ENCODE measurements at regions not wholly inside any gene's neighbourhood (a gene's known extent, or its start where the extent isn't known, plus 50 kb on each side); places are given as distances from the start of the nearest gene placed in this dataset.

- Mint-ChIP-seq H3K9me3 (peaks cover 0 to 9% (median 5%) of the 10 kb centered on the region in 8 donors), H3K27ac (no peak overlapping the region), H3K4me3 (no peak overlapping the region), H3K36me3 (no peaks in the 10 kb centered on the region), H3K4me1 (no peaks in the 10 kb centered on the region), H3K27me3 (peaks cover 0 to 3% of the 10 kb centered on the region in 2 donors)
- POLR2A ChIA-PET (ENCODE audit: partially characterized antibody) = no interaction called here
- H3K27ac ChIP-seq (ENCODE audit: low read depth, low read length) = no peak overlapping the region
- no peak for DNase-seq
- CTCF ChIA-PET (ENCODE audit: partially characterized antibody) = no interaction called here
- intact Hi-C loops (cut with micrococcal nuclease) = no loop called here
- H3K36me3 ChIP-seq (ENCODE audit: insufficient read depth, low read length) = no peaks in the 10 kb centered on the region
- no peaks in the 10 kb centered on the region for H3K4me1 ChIP-seq (ENCODE audit: insufficient read depth, low read length)
- no peaks in the 10 kb centered on the region for H3K27me3 ChIP-seq (ENCODE audit: insufficient read depth, low read length)
- H3K4me3 ChIP-seq (ENCODE audit: low read length in 2 of 2) = no peak overlapping the region
- no peaks in the 10 kb centered on the region for H3K9me3 ChIP-seq (ENCODE audit: control insufficient read depth in 1 of 2, low read length in 2 of 2)
Observed at GRCh38 chr18:56353663-56354260, 284.6 kb downstream of the TXNL1 start.

- DNase-seq = no peak
- no peak overlapping the region for H3K27ac ChIP-seq (ENCODE audit: low read depth, low read length)
- H3K4me1 Mint-ChIP-seq = no peaks in the 10 kb centered on the region
- CTCF ChIA-PET (ENCODE audit: partially characterized antibody) = no interaction called here
- H3K4me1 ChIP-seq (ENCODE audit: insufficient read depth, low read length) = no peaks in the 10 kb centered on the region
- H3K27me3 Mint-ChIP-seq = peaks cover 0 to 3% of the 10 kb centered on the region in 2 donors
- intact Hi-C loops (cut with micrococcal nuclease) = no loop called here
- no peak overlapping the region for H3K27ac Mint-ChIP-seq
- H3K27me3 ChIP-seq (ENCODE audit: insufficient read depth, low read length) = no peaks in the 10 kb centered on the region
- H3K36me3 ChIP-seq (ENCODE audit: insufficient read depth, low read length) = no peaks in the 10 kb centered on the region
- POLR2A ChIA-PET (ENCODE audit: partially characterized antibody) = no interaction called here
- peaks cover 0 to 9% (median 5%) of the 10 kb centered on the region in 8 donors for H3K9me3 Mint-ChIP-seq
- H3K4me3 ChIP-seq (ENCODE audit: low read length in 2 of 2) = no peak overlapping the region
- H3K9me3 ChIP-seq (ENCODE audit: control insufficient read depth in 1 of 2, low read length in 2 of 2) = no peaks in the 10 kb centered on the region
- H3K4me3 Mint-ChIP-seq = no peak overlapping the region
- no peaks in the 10 kb centered on the region for H3K36me3 Mint-ChIP-seq
Observed at GRCh38 chr18:56351911-56352500, 286.4 kb downstream of the TXNL1 start.

GRCh38 chr18:56337507-56337906, 300.9 kb downstream of the TXNL1 start:
- no peak for DNase-seq
- H3K4me1 Mint-ChIP-seq = no peaks in the 10 kb centered on the region
- no peaks in the 10 kb centered on the region for H3K36me3 ChIP-seq (ENCODE audit: insufficient read depth, low read length)
- no peaks in the 10 kb centered on the region for H3K27me3 ChIP-seq (ENCODE audit: insufficient read depth, low read length)
- H3K4me3 ChIP-seq (ENCODE audit: low read length in 2 of 2) = no peak overlapping the region
- H3K4me3 Mint-ChIP-seq = no peak overlapping the region
- H3K27ac ChIP-seq (ENCODE audit: low read depth, low read length) = no peak overlapping the region
- peaks cover 0 to 8% (median 1%) of the 10 kb centered on the region in 8 donors for H3K9me3 Mint-ChIP-seq
- intact Hi-C loops (cut with micrococcal nuclease) = no loop called here
- H3K27ac Mint-ChIP-seq = no peak overlapping the region
- POLR2A ChIA-PET (ENCODE audit: partially characterized antibody) = no interaction called here
- no peaks in the 10 kb centered on the region for H3K4me1 ChIP-seq (ENCODE audit: insufficient read depth, low read length)
- no peaks in the 10 kb centered on the region for H3K9me3 ChIP-seq (ENCODE audit: control insufficient read depth in 1 of 2, low read length in 2 of 2)
- H3K27me3 Mint-ChIP-seq = peaks cover 0 to 1% of the 10 kb centered on the region in 2 donors
- CTCF ChIA-PET (ENCODE audit: partially characterized antibody) = no interaction called here
- no peaks in the 10 kb centered on the region for H3K36me3 Mint-ChIP-seq

GRCh38 chr18:56333839-56334238, 304.6 kb downstream of the TXNL1 start:
- H3K4me3 Mint-ChIP-seq = no peak overlapping the region
- ChIA-PET POLR2A (ENCODE audit: partially characterized antibody) (no interaction called here), CTCF (ENCODE audit: partially characterized antibody) (no interaction called here)
- H3K27me3 Mint-ChIP-seq = peaks cover 0 to 1% of the 10 kb centered on the region in 2 donors
- H3K27ac Mint-ChIP-seq = no peak overlapping the region
- no peak overlapping the region for H3K27ac ChIP-seq (ENCODE audit: low read depth, low read length)
- no peaks in the 10 kb centered on the region for H3K4me1 Mint-ChIP-seq
- no peak for DNase-seq
- no peaks in the 10 kb centered on the region for H3K36me3 ChIP-seq (ENCODE audit: insufficient read depth, low read length)
- no peaks in the 10 kb centered on the region for H3K27me3 ChIP-seq (ENCODE audit: insufficient read depth, low read length)
- no peaks in the 10 kb centered on the region for H3K9me3 ChIP-seq (ENCODE audit: control insufficient read depth in 1 of 2, low read length in 2 of 2)
- peaks cover 0 to 3% (median 0%) of the 10 kb centered on the region in 8 donors for H3K9me3 Mint-ChIP-seq
- no peak overlapping the region for H3K4me3 ChIP-seq (ENCODE audit: low read length in 2 of 2)
- H3K4me1 ChIP-seq (ENCODE audit: insufficient read depth, low read length) = no peaks in the 10 kb centered on the region
- intact Hi-C loops (cut with micrococcal nuclease) = no loop called here
- no peaks in the 10 kb centered on the region for H3K36me3 Mint-ChIP-seq

- CTCF ChIA-PET (ENCODE audit: partially characterized antibody) = no interaction called here
- peaks cover 0 to 6% (median 0%) of the 10 kb centered on the region in 8 donors for H3K9me3 Mint-ChIP-seq
- no peaks in the 10 kb centered on the region for H3K9me3 ChIP-seq (ENCODE audit: control insufficient read depth in 1 of 2, low read length in 2 of 2)
- POLR2A ChIA-PET (ENCODE audit: partially characterized antibody) = no interaction called here
- no peaks in the 10 kb centered on the region for H3K36me3 Mint-ChIP-seq
- H3K4me3 Mint-ChIP-seq = no peak overlapping the region
- H3K36me3 ChIP-seq (ENCODE audit: insufficient read depth, low read length) = no peaks in the 10 kb centered on the region
- DNase-seq = no peak
- peaks cover 0 to 1% of the 10 kb centered on the region in 2 donors for H3K27me3 Mint-ChIP-seq
- H3K27ac Mint-ChIP-seq = no peak overlapping the region
- intact Hi-C loops (cut with micrococcal nuclease) = no loop called here
- no peaks in the 10 kb centered on the region for H3K4me1 Mint-ChIP-seq
- no peaks in the 10 kb centered on the region for H3K4me1 ChIP-seq (ENCODE audit: insufficient read depth, low read length)
- no peak overlapping the region for H3K4me3 ChIP-seq (ENCODE audit: low read length in 2 of 2)
- H3K27me3 ChIP-seq (ENCODE audit: insufficient read depth, low read length) = no peaks in the 10 kb centered on the region
- H3K27ac ChIP-seq (ENCODE audit: low read depth, low read length) = no peak overlapping the region
Observed at GRCh38 chr18:56333146-56333545, 305.2 kb downstream of the TXNL1 start.

GRCh38 chr18:56332371-56332770, 306.0 kb downstream of the TXNL1 start:
- ChIA-PET CTCF (ENCODE audit: partially characterized antibody) (no interaction called here), POLR2A (ENCODE audit: partially characterized antibody) (no interaction called here)
- Mint-ChIP-seq H3K4me3 (no peak overlapping the region), H3K27ac (no peak overlapping the region), H3K4me1 (no peaks in the 10 kb centered on the region), H3K9me3 (peaks cover 0 to 7% (median 0%) of the 10 kb centered on the region in 8 donors), H3K36me3 (no peaks in the 10 kb centered on the region), H3K27me3 (peaks cover 0 to 1% of the 10 kb centered on the region in 2 donors)
- Histone ChIP-seq H3K36me3 (ENCODE audit: insufficient read depth, low read length) (no peaks in the 10 kb centered on the region), H3K9me3 (ENCODE audit: control insufficient read depth in 1 of 2, low read length in 2 of 2) (no peaks in the 10 kb centered on the region), H3K27ac (ENCODE audit: low read depth, low read length) (no peak overlapping the region), H3K27me3 (ENCODE audit: insufficient read depth, low read length) (no peaks in the 10 kb centered on the region), H3K4me3 (ENCODE audit: low read length in 2 of 2) (no peak overlapping the region), H3K4me1 (ENCODE audit: insufficient read depth, low read length) (no peaks in the 10 kb centered on the region)
- intact Hi-C loops (cut with micrococcal nuclease) = no loop called here
- no peak for DNase-seq

- no peaks in the 10 kb centered on the region for H3K4me1 Mint-ChIP-seq
- Histone ChIP-seq H3K27me3 (ENCODE audit: insufficient read depth, low read length) (no peaks in the 10 kb centered on the region), H3K9me3 (ENCODE audit: control insufficient read depth in 1 of 2, low read length in 2 of 2) (no peaks in the 10 kb centered on the region), H3K4me3 (ENCODE audit: low read length in 2 of 2) (no peak overlapping the region), H3K36me3 (ENCODE audit: insufficient read depth, low read length) (no peaks in the 10 kb centered on the region), H3K4me1 (ENCODE audit: insufficient read depth, low read length) (no peaks in the 10 kb centered on the region), H3K27ac (ENCODE audit: low read depth, low read length) (no peak overlapping the region)
- ChIA-PET CTCF (ENCODE audit: partially characterized antibody) (no interaction called here), POLR2A (ENCODE audit: partially characterized antibody) (no interaction called here)
- H3K9me3 Mint-ChIP-seq = peaks cover 0 to 7% (median 0%) of the 10 kb centered on the region in 8 donors
- H3K4me3 Mint-ChIP-seq = no peak overlapping the region
- no peaks in the 10 kb centered on the region for H3K27me3 Mint-ChIP-seq
- no peak overlapping the region for H3K27ac Mint-ChIP-seq
- no peak for DNase-seq
- no peaks in the 10 kb centered on the region for H3K36me3 Mint-ChIP-seq
- intact Hi-C loops (cut with micrococcal nuclease) = no loop called here
Observed at GRCh38 chr18:56330366-56331110, 307.9 kb downstream of the TXNL1 start.
